ENCODE measurements at regions not wholly inside any gene's neighbourhood (a gene's known extent, or its start where the extent isn't known, plus 50 kb on each side); places are given as distances from the start of the nearest gene placed in this dataset.

DNA sequence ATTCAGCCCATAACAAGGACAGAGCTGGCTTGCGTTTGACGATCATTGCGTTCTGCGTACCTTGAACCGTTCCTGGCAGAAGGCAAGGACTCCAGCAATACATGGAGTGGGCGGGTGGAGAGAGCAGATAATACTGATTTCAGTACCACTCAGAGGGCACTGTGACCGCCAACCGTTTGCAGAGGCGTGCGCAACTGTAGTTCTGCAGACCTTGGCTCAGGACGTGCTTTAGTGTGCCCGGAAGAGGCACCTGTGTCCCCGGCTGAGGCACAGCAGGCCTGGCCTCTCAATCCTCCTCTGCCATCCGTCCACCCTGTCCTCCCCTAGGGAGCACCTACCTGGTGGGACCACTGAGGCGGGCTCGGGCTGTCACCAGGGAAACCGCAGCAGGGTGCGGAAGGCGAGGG is 117.6 kb upstream of the USP29 start:
- no peaks in the 10 kb centered on the region for H3K27me3 ChIP-seq (replicated peaks; ENCODE audit: control insufficient read depth, insufficient read depth, low read length)
- peaks cover 14% of the 10 kb centered on the region for H3K9me3 Mint-ChIP-seq (ENCODE audit: unreplicated experiment)
- ChIA-PET CTCF (no interaction called here), POLR2A (no interaction called here)
- H3K36me3 Mint-ChIP-seq (ENCODE audit: insufficient read depth, unreplicated experiment), result no peaks in the 10 kb centered on the region
- no peaks in the 10 kb centered on the region for H3K36me3 ChIP-seq (ENCODE audit: control insufficient read depth, insufficient read depth, low read length)
- no TSS peak for BruUV-seq (replicated peaks)
- no peaks in the 10 kb centered on the region for H3K4me1 Mint-ChIP-seq (ENCODE audit: low read depth, unreplicated experiment)
- no peak overlapping the region for H3K4me3 Mint-ChIP-seq (ENCODE audit: unreplicated experiment)
- no peaks in the 10 kb centered on the region for H3K27me3 Mint-ChIP-seq (ENCODE audit: insufficient read depth, unreplicated experiment)
- intact Hi-C loops (cut with micrococcal nuclease; ENCODE audit: unreplicated experiment), result no loop called here
- no peak overlapping the region for H3K4me3 ChIP-seq (ENCODE audit: low read depth, low read length)
- 0 out of 2 replicates have a peak, but pooled peaks cover 5% of the 10 kb centered on the region for H3K9me3 ChIP-seq
- H3K4me1 ChIP-seq, result no peaks in the 10 kb centered on the region
- TF ChIP-seq, protein P1, sequence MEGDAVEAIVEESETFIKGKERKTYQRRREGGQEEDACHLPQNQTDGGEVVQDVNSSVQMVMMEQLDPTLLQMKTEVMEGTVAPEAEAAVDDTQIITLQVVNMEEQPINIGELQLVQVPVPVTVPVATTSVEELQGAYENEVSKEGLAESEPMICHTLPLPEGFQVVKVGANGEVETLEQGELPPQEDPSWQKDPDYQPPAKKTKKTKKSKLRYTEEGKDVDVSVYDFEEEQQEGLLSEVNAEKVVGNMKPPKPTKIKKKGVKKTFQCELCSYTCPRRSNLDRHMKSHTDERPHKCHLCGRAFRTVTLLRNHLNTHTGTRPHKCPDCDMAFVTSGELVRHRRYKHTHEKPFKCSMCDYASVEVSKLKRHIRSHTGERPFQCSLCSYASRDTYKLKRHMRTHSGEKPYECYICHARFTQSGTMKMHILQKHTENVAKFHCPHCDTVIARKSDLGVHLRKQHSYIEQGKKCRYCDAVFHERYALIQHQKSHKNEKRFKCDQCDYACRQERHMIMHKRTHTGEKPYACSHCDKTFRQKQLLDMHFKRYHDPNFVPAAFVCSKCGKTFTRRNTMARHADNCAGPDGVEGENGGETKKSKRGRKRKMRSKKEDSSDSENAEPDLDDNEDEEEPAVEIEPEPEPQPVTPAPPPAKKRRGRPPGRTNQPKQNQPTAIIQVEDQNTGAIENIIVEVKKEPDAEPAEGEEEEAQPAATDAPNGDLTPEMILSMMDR (IDR thresholded peaks at IDR 0.05; ENCODE audit: insufficient read depth in 1 of 2, low read depth in 1 of 2, low read length in 1 of 2, severe bottlenecking in 1 of 2, unreplicated experiment in 1 of 2), result no peak
- no peak for DNase-seq
- H3K27ac Mint-ChIP-seq (ENCODE audit: unreplicated experiment), result no peak overlapping the region

DNA sequence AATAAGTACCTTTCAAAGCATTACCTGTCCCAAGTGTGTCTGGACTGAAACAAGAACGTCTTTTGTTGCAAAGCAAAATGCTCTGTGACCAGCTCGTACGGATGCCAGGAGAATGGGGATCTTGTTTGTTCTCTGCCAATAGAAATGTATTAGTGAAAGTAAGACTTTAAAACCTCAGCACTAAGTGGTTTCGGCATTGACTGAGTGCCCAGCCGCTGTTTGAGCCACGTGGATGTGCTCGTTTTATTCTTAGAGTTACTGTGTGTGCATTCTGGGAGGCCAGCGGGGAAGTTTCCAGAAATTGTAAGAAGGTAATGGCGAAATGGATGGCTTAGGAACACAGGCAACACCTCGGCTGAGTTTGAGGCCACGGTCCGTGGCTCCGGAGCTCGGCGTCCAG is 117.1 kb upstream of the USP29 start:
- no peak overlapping the region for H3K4me3 Mint-ChIP-seq (ENCODE audit: unreplicated experiment)
- DNase-seq, result no peak
- no TSS peak for BruUV-seq (replicated peaks)
- Histone ChIP-seq H3K4me3 (ENCODE audit: low read depth, low read length) (no peak overlapping the region), H3K27me3 (replicated peaks; ENCODE audit: control insufficient read depth, insufficient read depth, low read length) (no peaks in the 10 kb centered on the region), H3K36me3 (ENCODE audit: control insufficient read depth, insufficient read depth, low read length) (no peaks in the 10 kb centered on the region), H3K4me1 (no peaks in the 10 kb centered on the region), H3K9me3 (0 out of 2 replicates have a peak, but pooled peaks cover 5% of the 10 kb centered on the region)
- POLR2A ChIA-PET, result no interaction called here
- no peaks in the 10 kb centered on the region for H3K36me3 Mint-ChIP-seq (ENCODE audit: insufficient read depth, unreplicated experiment)
- intact Hi-C loops (cut with micrococcal nuclease; ENCODE audit: unreplicated experiment), result no loop called here
- H3K27me3 Mint-ChIP-seq (ENCODE audit: insufficient read depth, unreplicated experiment), result no peaks in the 10 kb centered on the region
- CTCF ChIA-PET, result no interaction called here
- peaks cover 19% of the 10 kb centered on the region for H3K9me3 Mint-ChIP-seq (ENCODE audit: unreplicated experiment)
- no peaks in the 10 kb centered on the region for H3K4me1 Mint-ChIP-seq (ENCODE audit: low read depth, unreplicated experiment)
- no peak overlapping the region for H3K27ac Mint-ChIP-seq (ENCODE audit: unreplicated experiment)
- TF ChIP-seq, protein P1 (IDR thresholded peaks at IDR 0.05; ENCODE audit: insufficient read depth in 1 of 2, low read depth in 1 of 2, low read length in 1 of 2, severe bottlenecking in 1 of 2, unreplicated experiment in 1 of 2), result no peak

DNA sequence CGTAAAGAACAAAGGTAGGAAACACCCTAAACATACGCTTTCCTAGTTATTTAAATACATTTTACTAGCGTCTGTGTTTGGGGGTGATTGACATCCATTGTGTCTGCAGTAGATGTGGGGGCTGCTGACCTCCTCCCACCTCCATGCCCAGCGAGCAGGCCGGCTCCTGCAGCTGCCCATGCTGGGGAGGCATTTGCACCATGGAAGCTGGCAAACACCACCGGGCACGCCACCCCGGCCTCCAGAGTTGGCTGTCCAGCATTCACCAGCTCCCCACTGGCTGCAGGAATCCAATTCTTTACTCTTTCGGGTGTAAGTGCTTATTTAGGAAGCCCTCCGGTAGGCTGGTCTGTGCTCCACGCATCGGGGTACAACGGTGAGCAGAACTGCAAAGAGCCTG is 115.4 kb upstream of the USP29 start:
- Histone ChIP-seq H3K36me3 (ENCODE audit: control insufficient read depth, insufficient read depth, low read length) (no peaks in the 10 kb centered on the region), H3K27me3 (replicated peaks; ENCODE audit: control insufficient read depth, insufficient read depth, low read length) (no peaks in the 10 kb centered on the region), H3K9me3 (0 out of 2 replicates have a peak, but pooled peaks cover 5% of the 10 kb centered on the region), H3K4me3 (ENCODE audit: low read depth, low read length) (no peak overlapping the region), H3K4me1 (no peaks in the 10 kb centered on the region)
- intact Hi-C loops (cut with micrococcal nuclease; ENCODE audit: unreplicated experiment), result no loop called here
- peaks cover 33% of the 10 kb centered on the region for H3K9me3 Mint-ChIP-seq (ENCODE audit: unreplicated experiment)
- H3K4me1 Mint-ChIP-seq (ENCODE audit: low read depth, unreplicated experiment), result no peaks in the 10 kb centered on the region
- H3K36me3 Mint-ChIP-seq (ENCODE audit: insufficient read depth, unreplicated experiment), result no peaks in the 10 kb centered on the region
- TF ChIP-seq, protein P1 (IDR thresholded peaks at IDR 0.05; ENCODE audit: insufficient read depth in 1 of 2, low read depth in 1 of 2, low read length in 1 of 2, severe bottlenecking in 1 of 2, unreplicated experiment in 1 of 2), result no peak
- H3K27ac Mint-ChIP-seq (ENCODE audit: unreplicated experiment), result no peak overlapping the region
- ChIA-PET CTCF (no interaction called here), POLR2A (no interaction called here)
- H3K4me3 Mint-ChIP-seq (ENCODE audit: unreplicated experiment), result no peak overlapping the region
- H3K27me3 Mint-ChIP-seq (ENCODE audit: insufficient read depth, unreplicated experiment), result no peaks in the 10 kb centered on the region
- no peak for DNase-seq
- no TSS peak for BruUV-seq (replicated peaks)
